ENCODE measurements at regions not wholly inside any gene's neighbourhood (a gene's known extent, or its start where the extent isn't known, plus 50 kb on each side); places are given as distances from the start of the nearest gene placed in this dataset.

GRCh38 chr4:130559268-130559667, 1463.3 kb downstream of the C4orf33 start (continued):
- TF ChIP-seq, protein P1, sequence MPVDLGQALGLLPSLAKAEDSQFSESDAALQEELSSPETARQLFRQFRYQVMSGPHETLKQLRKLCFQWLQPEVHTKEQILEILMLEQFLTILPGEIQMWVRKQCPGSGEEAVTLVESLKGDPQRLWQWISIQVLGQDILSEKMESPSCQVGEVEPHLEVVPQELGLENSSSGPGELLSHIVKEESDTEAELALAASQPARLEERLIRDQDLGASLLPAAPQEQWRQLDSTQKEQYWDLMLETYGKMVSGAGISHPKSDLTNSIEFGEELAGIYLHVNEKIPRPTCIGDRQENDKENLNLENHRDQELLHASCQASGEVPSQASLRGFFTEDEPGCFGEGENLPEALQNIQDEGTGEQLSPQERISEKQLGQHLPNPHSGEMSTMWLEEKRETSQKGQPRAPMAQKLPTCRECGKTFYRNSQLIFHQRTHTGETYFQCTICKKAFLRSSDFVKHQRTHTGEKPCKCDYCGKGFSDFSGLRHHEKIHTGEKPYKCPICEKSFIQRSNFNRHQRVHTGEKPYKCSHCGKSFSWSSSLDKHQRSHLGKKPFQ (tag by site-specific recombination; IDR thresholded peaks at IDR 0.05): no peak

DNA sequence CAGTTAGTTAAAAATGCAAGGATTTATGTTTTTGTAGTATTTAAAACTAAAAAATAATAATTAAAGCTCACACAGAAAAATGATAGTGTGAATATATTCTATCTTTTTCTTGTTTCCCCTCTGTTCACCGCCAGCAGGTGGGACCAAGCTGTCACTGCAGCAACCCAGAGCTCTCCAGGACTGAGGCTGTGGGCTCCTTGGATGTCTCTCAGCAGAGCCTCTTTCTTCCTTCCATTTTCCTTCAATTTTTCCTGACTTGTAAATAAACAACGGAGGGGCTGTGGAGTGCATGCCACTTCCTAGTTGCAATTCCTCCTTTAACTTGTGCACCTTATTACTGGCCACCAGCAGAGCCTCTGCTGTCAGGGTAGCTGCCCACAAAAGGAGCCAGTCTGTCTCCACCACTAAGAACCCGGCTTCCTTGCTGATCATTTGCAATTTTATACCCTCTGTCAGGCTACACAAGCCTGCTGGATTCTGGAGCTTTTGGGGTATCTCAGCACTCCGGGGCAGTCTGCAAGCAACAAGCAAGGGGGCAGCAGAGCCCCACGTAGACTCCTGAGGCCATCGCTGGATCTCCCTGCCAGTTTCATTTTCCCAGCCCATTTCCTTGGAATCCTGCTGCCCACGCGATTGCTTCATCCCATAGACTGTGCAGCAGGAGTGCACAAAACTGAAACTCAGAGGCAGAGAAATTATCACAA, 1467.4 kb downstream of the C4orf33 start:
- Histone ChIP-seq H3K4me1 (ENCODE audit: control insufficient read depth, insufficient read depth, low read length) (no peaks in the 10 kb centered on the region), H3K27ac (ENCODE audit: extremely low read depth, low read depth, low read length) (no peak overlapping the region), H3K36me3 (ENCODE audit: control insufficient read depth in 2 of 2, insufficient read depth in 1 of 2, low read length in 2 of 2) (no peaks in the 10 kb centered on the region), H3K9me3 (ENCODE audit: control insufficient read depth, insufficient read depth, low read depth, low read length) (no peaks in the 10 kb centered on the region), H3K4me3 (ENCODE audit: low read depth, low read length) (peak overlapping the region; percentile 9; the same call in 1 of the 2 replicates)
- ChIA-PET CTCF (no interaction called here), POLR2A (no interaction called here)
- TF ChIP-seq ZFHX2 (tag by site-specific recombination; conservative IDR thresholded peaks at IDR 0.05) (0 out of 2 replicates have a peak, but pooled peaks have one; percentile 13), YY1 (tag by site-specific recombination; IDR thresholded peaks at IDR 0.05) (no peak)

DNA sequence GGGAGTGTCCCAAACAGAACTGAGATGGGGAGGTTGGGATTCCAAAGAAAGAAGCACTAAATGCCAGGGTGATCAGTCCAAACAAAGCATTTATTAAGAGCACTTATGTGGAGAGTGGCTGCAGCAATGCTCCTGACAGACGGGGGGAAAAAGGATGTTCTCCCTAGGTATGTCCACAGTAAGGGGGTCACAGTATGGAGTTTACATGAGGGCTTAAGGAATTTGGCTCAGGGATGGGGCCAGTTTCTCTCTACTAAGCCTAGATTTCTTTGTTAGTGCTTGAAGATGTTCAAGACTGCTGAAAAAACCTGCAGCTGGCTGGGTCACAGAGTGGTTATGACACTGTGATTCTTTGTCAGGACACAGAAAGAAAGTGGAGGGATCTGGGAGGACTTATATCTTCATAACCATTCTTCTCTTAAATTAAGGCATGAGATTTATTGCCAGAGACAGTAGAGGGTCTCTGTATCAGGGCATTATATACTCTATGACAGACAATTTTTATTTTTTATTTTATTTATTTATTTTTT, 1468.0 kb downstream of the C4orf33 start:
- TF ChIP-seq ZFP3 (tag by site-specific recombination; IDR thresholded peaks at IDR 0.05; ENCODE audit: low read depth) (no peak), HOXC10 (CRISPR knock-in tag; IDR thresholded peaks at IDR 0.05) (no peak), ZNF792 (tag by site-specific recombination; IDR thresholded peaks at IDR 0.05) (no peak), YY1 (tag by site-specific recombination; IDR thresholded peaks at IDR 0.05) (no peak), ZNF488 (tag by site-specific recombination; IDR thresholded peaks at IDR 0.05) (no peak), ZNF768 (tag by site-specific recombination; IDR thresholded peaks at IDR 0.05) (no peak), ZNF223 (tag by site-specific recombination; IDR thresholded peaks at IDR 0.05) (no peak), ZNF133 (tag by site-specific recombination; IDR thresholded peaks at IDR 0.05) (no peak), ZNF211 (tag by site-specific recombination; IDR thresholded peaks at IDR 0.05; ENCODE audit: low read depth) (no peak), SP3 (tag by site-specific recombination; IDR thresholded peaks at IDR 0.05) (no peak), ZNF530 (tag by site-specific recombination; IDR thresholded peaks at IDR 0.05; ENCODE audit: low read depth) (no peak), KLF10 (tag by site-specific recombination; IDR thresholded peaks at IDR 0.05) (no peak), ZBTB10 (tag by site-specific recombination; IDR thresholded peaks at IDR 0.05) (no peak)
- TF ChIP-seq, protein P2, sequence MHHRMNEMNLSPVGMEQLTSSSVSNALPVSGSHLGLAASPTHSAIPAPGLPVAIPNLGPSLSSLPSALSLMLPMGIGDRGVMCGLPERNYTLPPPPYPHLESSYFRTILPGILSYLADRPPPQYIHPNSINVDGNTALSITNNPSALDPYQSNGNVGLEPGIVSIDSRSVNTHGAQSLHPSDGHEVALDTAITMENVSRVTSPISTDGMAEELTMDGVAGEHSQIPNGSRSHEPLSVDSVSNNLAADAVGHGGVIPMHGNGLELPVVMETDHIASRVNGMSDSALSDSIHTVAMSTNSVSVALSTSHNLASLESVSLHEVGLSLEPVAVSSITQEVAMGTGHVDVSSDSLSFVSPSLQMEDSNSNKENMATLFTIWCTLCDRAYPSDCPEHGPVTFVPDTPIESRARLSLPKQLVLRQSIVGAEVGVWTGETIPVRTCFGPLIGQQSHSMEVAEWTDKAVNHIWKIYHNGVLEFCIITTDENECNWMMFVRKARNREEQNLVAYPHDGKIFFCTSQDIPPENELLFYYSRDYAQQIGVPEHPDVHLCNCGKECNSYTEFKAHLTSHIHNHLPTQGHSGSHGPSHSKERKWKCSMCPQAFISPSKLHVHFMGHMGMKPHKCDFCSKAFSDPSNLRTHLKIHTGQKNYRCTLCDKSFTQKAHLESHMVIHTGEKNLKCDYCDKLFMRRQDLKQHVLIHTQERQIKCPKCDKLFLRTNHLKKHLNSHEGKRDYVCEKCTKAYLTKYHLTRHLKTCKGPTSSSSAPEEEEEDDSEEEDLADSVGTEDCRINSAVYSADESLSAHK (tag by site-specific recombination; IDR thresholded peaks at IDR 0.05): no peak
- TF ChIP-seq, protein P3, sequence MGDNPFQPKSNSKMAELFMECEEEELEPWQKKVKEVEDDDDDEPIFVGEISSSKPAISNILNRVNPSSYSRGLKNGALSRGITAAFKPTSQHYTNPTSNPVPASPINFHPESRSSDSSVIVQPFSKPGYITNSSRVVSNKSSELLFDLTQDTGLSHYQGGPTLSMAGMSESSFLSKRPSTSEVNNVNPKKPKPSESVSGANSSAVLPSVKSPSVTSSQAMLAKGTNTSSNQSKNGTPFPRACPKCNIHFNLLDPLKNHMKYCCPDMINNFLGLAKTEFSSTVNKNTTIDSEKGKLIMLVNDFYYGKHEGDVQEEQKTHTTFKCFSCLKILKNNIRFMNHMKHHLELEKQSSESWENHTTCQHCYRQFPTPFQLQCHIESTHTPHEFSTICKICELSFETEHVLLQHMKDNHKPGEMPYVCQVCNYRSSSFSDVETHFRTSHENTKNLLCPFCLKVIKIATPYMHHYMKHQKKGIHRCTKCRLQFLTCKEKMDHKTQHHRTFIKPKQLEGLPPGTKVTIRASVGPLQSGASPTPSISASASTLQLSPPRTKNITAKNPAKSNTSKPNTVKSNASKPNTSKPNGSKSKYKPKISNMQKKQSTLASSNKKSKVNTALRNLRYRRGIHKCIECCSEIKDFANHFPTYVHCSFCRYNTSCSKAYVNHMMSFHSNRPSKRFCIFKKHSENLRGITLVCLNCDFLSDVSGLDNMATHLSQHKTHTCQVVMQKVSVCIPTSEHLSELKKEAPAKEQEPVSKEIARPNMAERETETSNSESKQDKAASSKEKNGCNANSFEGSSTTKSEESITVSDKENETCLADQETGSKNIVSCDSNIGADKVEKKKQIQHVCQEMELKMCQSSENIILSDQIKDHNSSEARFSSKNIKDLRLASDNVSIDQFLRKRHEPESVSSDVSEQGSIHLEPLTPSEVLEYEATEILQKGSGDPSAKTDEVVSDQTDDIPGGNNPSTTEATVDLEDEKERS (tag by site-specific recombination; IDR thresholded peaks at IDR 0.05): no peak
- ChIA-PET CTCF (no interaction called here), POLR2A (no interaction called here)
- Histone ChIP-seq H3K9me3 (ENCODE audit: control insufficient read depth, insufficient read depth, low read depth, low read length) (no peaks in the 10 kb centered on the region), H3K36me3 (ENCODE audit: control insufficient read depth in 2 of 2, insufficient read depth in 1 of 2, low read length in 2 of 2) (no peaks in the 10 kb centered on the region), H3K4me1 (ENCODE audit: control insufficient read depth, insufficient read depth, low read length) (no peaks in the 10 kb centered on the region), H3K4me3 (ENCODE audit: low read depth, low read length) (peak overlapping the region; percentile 9; the same call in 1 of the 2 replicates), H3K27ac (ENCODE audit: extremely low read depth, low read depth, low read length) (no peak overlapping the region)

All from HEK293 (cell line).